ENCODE measurements at regions not wholly inside any gene's neighbourhood (a gene's known extent, or its start where the extent isn't known, plus 50 kb on each side); places are given as distances from the start of the nearest gene placed in this dataset.

DNA sequence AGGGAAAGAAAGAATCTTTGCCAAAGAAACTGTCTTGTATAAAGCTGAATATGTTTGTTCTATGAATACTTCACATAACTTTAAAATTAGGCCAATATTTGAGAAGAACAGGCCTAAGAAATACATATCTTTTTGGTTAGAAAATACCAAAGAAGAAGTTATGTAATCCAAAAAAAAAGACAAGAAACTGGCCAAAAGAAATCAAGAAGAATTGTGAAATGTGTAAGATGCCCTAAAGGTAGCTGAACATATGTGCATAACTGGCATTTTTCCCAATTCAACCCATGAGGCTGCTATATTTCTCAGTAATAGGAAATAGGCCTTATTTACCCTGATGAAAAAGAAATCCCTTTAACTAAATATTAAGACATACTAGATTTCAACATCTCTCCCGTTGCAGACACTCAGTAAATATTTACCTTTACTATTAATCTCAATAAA, 290.0 kb downstream of the CETN3 start:
- H3K27ac ChIP-seq (ENCODE audit: low read length) = no peak overlapping the region
- no peaks in the 10 kb centered on the region for H3K9me3 ChIP-seq (ENCODE audit: insufficient read depth, low read depth, low read length)
- no peaks in the 10 kb centered on the region for H3K4me1 ChIP-seq (ENCODE audit: insufficient read depth, low read length)
- H3K36me3 ChIP-seq (ENCODE audit: insufficient read depth, low read depth, low read length) = no peaks in the 10 kb centered on the region
- H3K4me3 ChIP-seq (ENCODE audit: low read length) = no peak overlapping the region
- H3K9ac ChIP-seq (ENCODE audit: low read depth, low read length) = no peak overlapping the region
- H3K27me3 ChIP-seq (ENCODE audit: insufficient read depth, low read length) = no peaks in the 10 kb centered on the region

DNA sequence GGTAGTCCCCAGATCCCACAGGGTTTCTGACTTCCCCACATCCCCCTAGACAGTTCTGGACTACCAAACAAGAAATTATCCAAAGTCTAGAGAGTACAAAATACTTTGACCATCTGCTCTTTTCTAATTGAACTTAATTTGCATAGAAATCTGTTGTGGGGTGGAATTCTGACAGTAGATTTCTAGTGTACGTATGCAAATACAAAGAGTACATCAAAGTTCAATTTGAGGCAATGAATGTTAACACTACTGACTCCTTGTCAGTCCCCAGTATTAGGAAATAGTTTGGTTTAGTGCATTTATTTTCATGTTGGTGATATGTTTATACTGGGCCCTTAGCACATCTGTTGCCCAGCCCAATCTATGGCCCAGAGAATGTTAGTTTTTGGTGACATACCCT, 292.6 kb downstream of the CETN3 start:
- Histone ChIP-seq H3K9me3 (ENCODE audit: insufficient read depth, low read depth, low read length) (no peaks in the 10 kb centered on the region), H3K4me1 (ENCODE audit: insufficient read depth, low read length) (no peaks in the 10 kb centered on the region; the same call in 1 of the 2 replicates), H3K36me3 (ENCODE audit: insufficient read depth, low read depth, low read length) (no peaks in the 10 kb centered on the region), H3K9ac (ENCODE audit: low read depth, low read length) (no peak overlapping the region), H3K27me3 (ENCODE audit: insufficient read depth, low read length) (no peaks in the 10 kb centered on the region), H3K27ac (ENCODE audit: low read length) (no peak overlapping the region), H3K4me3 (ENCODE audit: low read length) (no peak overlapping the region)

DNA sequence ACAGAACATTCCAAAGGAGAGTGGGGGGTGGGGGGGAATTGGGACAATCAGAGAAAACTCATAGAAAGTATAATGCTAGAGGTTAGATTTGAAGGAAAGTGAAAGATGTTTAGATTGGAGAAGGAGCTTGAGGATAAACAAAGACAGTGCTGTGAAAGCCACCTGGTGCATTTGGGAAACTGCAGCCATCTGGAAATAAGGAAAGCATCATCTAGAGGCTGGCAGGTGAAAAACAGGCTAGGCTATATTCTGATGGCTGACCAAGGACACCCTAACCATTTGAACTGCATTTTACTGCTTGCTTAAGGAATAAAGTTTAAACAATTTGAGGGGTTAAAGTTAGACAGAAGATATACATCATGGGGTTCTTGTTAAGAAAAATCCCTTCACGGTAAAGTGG, 296.4 kb downstream of the CETN3 start:
- H3K27me3 ChIP-seq (ENCODE audit: insufficient read depth, low read length) = no peaks in the 10 kb centered on the region
- H3K9ac ChIP-seq (ENCODE audit: low read depth, low read length) = no peak overlapping the region
- H3K4me1 ChIP-seq (ENCODE audit: insufficient read depth, low read length) = no peaks in the 10 kb centered on the region; the same call in 1 of the 2 replicates
- H3K27ac ChIP-seq (ENCODE audit: low read length) = no peak overlapping the region
- H3K36me3 ChIP-seq (ENCODE audit: insufficient read depth, low read depth, low read length) = no peaks in the 10 kb centered on the region
- no peak overlapping the region for H3K4me3 ChIP-seq (ENCODE audit: low read length)
- no peaks in the 10 kb centered on the region for H3K9me3 ChIP-seq (ENCODE audit: insufficient read depth, low read depth, low read length)

DNA sequence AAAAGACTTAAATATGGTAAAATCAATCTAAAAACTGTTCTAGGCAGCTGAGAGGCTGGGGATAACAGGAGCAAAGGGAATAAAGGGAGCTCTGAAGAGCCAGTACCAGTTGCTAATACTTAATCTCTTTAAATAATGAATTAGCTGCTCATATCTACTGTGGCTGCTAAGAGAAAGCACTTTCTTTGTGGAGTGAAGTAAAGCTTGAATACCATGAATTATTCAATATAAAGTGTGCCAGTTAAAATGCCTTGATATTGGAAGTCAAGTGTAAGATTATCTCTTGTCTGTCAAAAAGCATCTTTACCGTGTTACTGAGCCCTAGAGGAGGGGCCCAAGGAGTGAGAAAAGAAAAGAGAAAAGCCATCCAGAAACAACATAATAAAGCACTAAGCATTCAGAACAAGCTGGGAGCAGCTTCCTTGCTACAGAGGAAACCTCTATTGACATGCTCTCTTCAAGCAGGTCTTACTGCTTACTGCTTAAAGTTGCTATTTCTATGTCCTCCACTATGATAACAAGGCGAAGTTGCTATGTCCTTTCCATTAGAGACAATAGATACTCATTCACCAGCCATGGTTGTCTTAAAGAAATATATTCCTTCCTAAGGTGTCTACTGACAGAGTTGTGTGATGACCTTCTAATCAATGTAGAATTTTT, 297.4 kb downstream of the CETN3 start:
- H3K4me1 ChIP-seq (ENCODE audit: insufficient read depth, low read length) = no peaks in the 10 kb centered on the region; the same call in 1 of the 2 replicates
- no peak overlapping the region for H3K4me3 ChIP-seq (ENCODE audit: low read length)
- no peak overlapping the region for H3K27ac ChIP-seq (ENCODE audit: low read length)
- H3K36me3 ChIP-seq (ENCODE audit: insufficient read depth, low read depth, low read length) = no peaks in the 10 kb centered on the region
- H3K27me3 ChIP-seq (ENCODE audit: insufficient read depth, low read length) = no peaks in the 10 kb centered on the region
- no peaks in the 10 kb centered on the region for H3K9me3 ChIP-seq (ENCODE audit: insufficient read depth, low read depth, low read length)
- H3K9ac ChIP-seq (ENCODE audit: low read depth, low read length) = no peak overlapping the region

DNA sequence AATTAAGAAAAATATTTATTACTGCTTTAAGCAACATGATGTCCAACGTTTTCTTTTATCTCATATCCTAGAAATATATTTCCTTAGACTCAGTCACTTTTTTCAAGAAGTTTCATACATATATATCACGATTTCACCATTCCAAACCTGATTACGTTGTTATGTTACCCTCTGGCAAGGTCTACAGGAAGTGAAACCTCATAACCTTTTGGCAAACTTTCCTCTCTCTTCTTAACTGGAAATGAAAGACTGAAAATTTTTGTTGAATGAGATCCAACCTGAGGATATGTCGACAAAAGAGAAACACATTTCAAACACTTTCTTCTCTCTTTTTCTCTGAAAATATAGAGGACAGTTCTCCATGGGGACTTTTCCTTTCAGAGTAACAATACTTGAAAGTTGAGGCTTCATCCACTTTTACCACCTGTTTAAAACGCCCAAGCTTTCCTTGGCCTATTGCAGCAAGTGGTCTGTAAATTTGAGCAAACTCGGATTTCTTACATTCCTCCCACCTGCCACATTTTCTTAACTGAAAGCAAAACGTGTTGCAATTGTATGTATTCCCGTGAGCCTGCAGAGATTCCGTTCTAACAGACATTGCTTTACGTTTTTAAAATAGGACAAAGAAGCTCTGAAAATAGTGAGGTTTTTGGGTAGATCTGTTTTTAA, 298.1 kb downstream of the CETN3 start:
- no peaks in the 10 kb centered on the region for H3K9me3 ChIP-seq (ENCODE audit: insufficient read depth, low read depth, low read length)
- H3K4me1 ChIP-seq (ENCODE audit: insufficient read depth, low read length) = no peaks in the 10 kb centered on the region; the same call in 1 of the 2 replicates
- no peaks in the 10 kb centered on the region for H3K27me3 ChIP-seq (ENCODE audit: insufficient read depth, low read length)
- H3K36me3 ChIP-seq (ENCODE audit: insufficient read depth, low read depth, low read length) = no peaks in the 10 kb centered on the region
- no peak overlapping the region for H3K9ac ChIP-seq (ENCODE audit: low read depth, low read length)
- no peak overlapping the region for H3K27ac ChIP-seq (ENCODE audit: low read length)
- no peak overlapping the region for H3K4me3 ChIP-seq (ENCODE audit: low read length)

DNA sequence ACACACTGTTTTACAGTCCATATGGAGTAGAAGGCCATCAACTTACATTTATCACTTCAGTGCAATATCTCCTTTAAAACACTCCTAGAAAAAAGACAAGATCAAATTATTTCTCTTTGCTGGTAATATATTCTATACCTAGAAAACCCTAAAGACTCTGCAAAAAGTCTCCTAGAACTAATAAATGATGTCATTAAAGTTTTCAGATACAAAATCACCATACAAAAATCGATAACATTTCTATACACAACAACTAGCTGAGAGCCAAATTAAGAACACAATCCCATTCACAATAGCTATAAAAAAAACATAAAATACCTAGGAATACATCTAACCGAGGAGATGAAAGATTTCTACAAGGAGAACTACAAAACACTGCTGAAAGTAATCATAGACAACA, 300.3 kb downstream of the CETN3 start:
- H3K27ac ChIP-seq (ENCODE audit: low read length) = no peak overlapping the region
- no peaks in the 10 kb centered on the region for H3K36me3 ChIP-seq (ENCODE audit: insufficient read depth, low read depth, low read length)
- no peaks in the 10 kb centered on the region; the same call in 1 of the 2 replicates for H3K4me1 ChIP-seq (ENCODE audit: insufficient read depth, low read length)
- H3K4me3 ChIP-seq (ENCODE audit: low read length) = no peak overlapping the region
- no peaks in the 10 kb centered on the region for H3K27me3 ChIP-seq (ENCODE audit: insufficient read depth, low read length)
- H3K9me3 ChIP-seq (ENCODE audit: insufficient read depth, low read depth, low read length) = peaks cover 9% of the 10 kb centered on the region; the same call in 1 of the 2 replicates
- H3K9ac ChIP-seq (ENCODE audit: low read depth, low read length) = no peak overlapping the region

DNA sequence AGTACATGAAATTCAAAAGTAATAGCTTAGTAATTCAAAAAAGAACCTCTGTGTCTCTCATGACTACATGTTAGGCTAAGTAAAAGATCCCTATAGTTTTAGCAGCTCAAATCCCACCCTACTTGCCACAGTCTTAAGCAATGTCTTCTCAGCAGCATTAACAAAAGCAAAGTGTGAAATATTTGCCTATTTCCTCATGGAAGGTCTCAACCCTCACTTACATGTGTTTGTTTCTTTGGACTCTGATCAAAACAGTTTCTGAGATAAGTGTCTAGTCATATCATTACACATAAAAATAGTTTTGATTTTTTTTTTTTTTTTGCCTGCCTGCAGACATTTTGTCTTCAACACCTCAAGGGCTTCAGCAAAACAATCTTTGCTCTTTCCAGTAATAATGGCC, 310.5 kb downstream of the CETN3 start:
- no peaks in the 10 kb centered on the region for H3K9me3 ChIP-seq (ENCODE audit: insufficient read depth, low read depth, low read length)
- H3K9ac ChIP-seq (ENCODE audit: low read depth, low read length) = no peak overlapping the region
- no peaks in the 10 kb centered on the region for H3K4me1 ChIP-seq (ENCODE audit: insufficient read depth, low read length)
- H3K36me3 ChIP-seq (ENCODE audit: insufficient read depth, low read depth, low read length) = no peaks in the 10 kb centered on the region
- H3K27me3 ChIP-seq (ENCODE audit: insufficient read depth, low read length) = no peaks in the 10 kb centered on the region
- H3K4me3 ChIP-seq (ENCODE audit: low read length) = no peak overlapping the region
- H3K27ac ChIP-seq (ENCODE audit: low read length) = no peak overlapping the region

DNA sequence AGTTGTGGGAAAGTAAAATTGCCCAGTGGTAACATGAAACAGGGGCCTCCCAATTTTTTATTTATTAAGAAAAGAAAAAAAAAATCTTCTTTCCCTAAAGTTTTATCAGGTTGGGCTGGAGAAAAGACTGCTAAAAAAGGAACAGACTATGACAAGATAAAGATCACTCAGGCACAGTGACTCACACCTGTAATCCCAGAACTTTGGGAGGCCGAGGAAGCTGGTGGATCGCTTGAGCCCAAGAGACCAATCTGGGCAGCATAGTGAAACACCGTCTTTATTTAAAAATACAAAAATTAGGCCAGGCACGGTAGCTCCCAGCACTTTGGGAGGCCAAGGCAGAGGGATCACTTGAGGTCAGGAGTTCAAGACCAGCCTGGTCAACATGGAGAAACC, 312.5 kb downstream of the CETN3 start:
- Histone ChIP-seq H3K27ac (ENCODE audit: low read length) (no peak overlapping the region), H3K9me3 (ENCODE audit: insufficient read depth, low read depth, low read length) (no peaks in the 10 kb centered on the region), H3K4me1 (ENCODE audit: insufficient read depth, low read length) (no peaks in the 10 kb centered on the region)

DNA sequence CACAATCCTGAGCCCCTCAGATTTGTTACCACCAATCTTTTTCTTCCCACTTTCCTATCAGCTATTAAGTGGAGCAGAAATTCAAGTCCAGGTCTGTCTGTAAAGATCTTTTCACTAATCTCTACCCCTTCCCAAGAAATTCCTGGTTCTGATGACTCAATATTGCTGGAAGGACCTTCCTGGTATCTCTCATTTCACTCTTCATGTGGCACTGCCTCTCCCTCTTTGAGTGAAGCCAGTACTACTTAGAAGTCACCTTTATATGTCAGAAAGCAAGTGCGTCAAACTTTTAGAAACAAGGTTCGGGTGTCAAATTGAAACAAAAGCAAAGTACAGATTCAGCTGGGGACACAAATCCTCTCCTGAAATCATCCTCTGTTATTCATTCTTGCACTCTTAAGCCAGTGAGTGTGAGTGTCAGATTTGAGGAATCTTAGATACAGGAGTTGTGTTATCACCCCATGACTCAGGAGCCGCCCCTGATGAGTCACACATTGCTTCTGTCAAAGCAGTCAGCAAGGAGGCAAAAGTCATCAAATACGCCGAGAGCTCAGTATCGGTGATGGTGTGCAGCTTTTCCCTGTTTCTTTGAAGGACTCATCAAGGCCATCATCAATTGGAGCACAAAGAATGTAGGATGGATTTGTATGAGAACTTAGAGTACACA, 313.0 kb downstream of the CETN3 start:
- no peaks in the 10 kb centered on the region for H3K4me1 ChIP-seq (ENCODE audit: insufficient read depth, low read length)
- H3K4me3 ChIP-seq (ENCODE audit: low read length) = no peak overlapping the region
- no peaks in the 10 kb centered on the region for H3K9me3 ChIP-seq (ENCODE audit: insufficient read depth, low read depth, low read length)
- no peaks in the 10 kb centered on the region for H3K36me3 ChIP-seq (ENCODE audit: insufficient read depth, low read depth, low read length)
- no peak overlapping the region for H3K9ac ChIP-seq (ENCODE audit: low read depth, low read length)
- H3K27me3 ChIP-seq (ENCODE audit: insufficient read depth, low read length) = no peaks in the 10 kb centered on the region
- H3K27ac ChIP-seq (ENCODE audit: low read length) = no peak overlapping the region

More for the DNA sequence above, 312.5 kb downstream of the CETN3 start:
- Histone ChIP-seq H3K36me3 (ENCODE audit: insufficient read depth, low read depth, low read length) (no peaks in the 10 kb centered on the region), H3K27me3 (ENCODE audit: insufficient read depth, low read length) (no peaks in the 10 kb centered on the region), H3K9ac (ENCODE audit: low read depth, low read length) (no peak overlapping the region), H3K4me3 (ENCODE audit: low read length) (no peak overlapping the region)

DNA sequence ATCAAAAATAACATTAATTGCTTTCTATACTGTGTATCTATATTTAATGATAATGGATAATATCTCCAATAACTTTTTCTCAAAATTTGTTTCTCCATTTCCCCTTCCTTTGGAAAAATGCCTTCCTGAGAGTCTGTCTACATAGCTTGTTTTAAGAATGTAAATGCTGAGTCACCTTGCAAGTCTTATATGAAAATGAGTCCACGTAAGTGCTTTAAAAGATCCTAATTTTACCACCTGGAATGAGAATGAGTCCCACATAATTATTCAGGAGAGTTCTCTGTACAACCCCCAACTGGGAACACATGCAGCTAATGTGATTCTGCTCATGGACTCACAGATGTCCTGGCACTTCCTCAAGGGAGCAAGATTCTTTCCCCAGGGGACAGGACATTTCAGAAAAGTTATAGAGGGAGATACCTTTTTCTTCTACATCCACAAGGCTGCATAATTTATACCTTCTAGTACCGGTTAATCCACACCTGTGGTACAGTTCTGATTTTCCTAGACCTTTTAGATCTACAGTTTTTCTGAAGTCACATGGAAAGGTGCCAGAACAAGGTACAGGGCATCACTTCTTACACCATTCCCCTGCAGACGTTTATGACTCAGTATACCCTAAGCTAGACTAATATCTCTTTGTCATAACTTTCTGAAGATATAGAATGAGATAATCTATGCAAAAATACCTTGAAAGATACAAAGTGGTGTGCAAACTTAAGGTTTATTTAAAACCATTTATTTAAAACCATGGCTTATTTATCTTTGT, 314.1 kb downstream of the CETN3 start:
- Histone ChIP-seq H3K4me3 (ENCODE audit: low read length) (no peak overlapping the region), H3K36me3 (ENCODE audit: insufficient read depth, low read depth, low read length) (no peaks in the 10 kb centered on the region), H3K4me1 (ENCODE audit: insufficient read depth, low read length) (no peaks in the 10 kb centered on the region), H3K27ac (ENCODE audit: low read length) (no peak overlapping the region), H3K27me3 (ENCODE audit: insufficient read depth, low read length) (no peaks in the 10 kb centered on the region), H3K9me3 (ENCODE audit: insufficient read depth, low read depth, low read length) (no peaks in the 10 kb centered on the region), H3K9ac (ENCODE audit: low read depth, low read length) (no peak overlapping the region)

DNA sequence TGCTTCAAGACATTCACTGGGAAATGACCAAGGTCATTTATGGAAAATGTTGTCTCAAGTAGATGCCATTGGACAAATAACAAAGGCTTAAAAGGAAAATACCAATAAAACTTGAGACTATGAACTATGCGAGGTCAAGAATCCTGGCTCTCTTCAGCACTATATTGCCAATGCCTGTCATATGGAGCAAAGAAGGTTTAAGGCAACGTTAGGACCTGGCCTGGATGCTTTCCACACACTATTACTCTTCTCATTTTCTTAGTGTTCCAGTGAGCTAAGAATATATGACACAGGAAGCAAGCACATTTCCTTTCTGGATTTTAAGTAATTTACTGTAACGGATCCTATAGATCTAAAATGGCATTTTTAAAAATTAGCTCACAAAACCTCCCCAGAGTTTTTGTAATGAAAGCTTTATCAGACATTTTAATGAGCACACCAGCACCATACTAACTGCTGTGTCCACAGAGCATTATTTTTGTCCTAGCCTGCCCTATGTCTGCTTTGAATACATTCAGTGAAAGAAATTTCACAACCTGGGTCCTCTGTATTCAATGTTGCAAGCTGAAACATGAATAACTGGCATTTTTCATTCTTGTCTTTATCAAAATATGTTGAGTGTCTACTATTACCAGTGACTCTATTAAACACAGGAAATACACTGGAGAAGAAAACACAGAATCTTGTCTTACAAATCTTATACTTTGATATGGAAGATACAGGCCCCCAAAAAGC, 315.6 kb downstream of the CETN3 start:
- no peaks in the 10 kb centered on the region for H3K4me1 ChIP-seq (ENCODE audit: insufficient read depth, low read length)
- no peak overlapping the region for H3K27ac ChIP-seq (ENCODE audit: low read length)
- no peaks in the 10 kb centered on the region for H3K9me3 ChIP-seq (ENCODE audit: insufficient read depth, low read depth, low read length)
- no peak overlapping the region for H3K9ac ChIP-seq (ENCODE audit: low read depth, low read length)
- H3K4me3 ChIP-seq (ENCODE audit: low read length) = no peak overlapping the region
- no peaks in the 10 kb centered on the region for H3K27me3 ChIP-seq (ENCODE audit: insufficient read depth, low read length)
- H3K36me3 ChIP-seq (ENCODE audit: insufficient read depth, low read depth, low read length) = no peaks in the 10 kb centered on the region

Measured in iPS-20b (cell line).